Neural progenitor cell (in vitro differentiated cells): ENCODE measurements at regions not wholly inside any gene's neighbourhood (a gene's known extent, or its start where the extent isn't known, plus 50 kb on each side); places are given as distances from the start of the nearest gene placed in this dataset.

ENCODE experiments used
- CTCF ChIP-seq: fragments of 200-600 bp; sonication (generic); IDR thresholded peaks from 2 replicates; pipeline ENCODE4 v1.5.1; 2017; ENCODE audit warnings: antibody characterized with exemption, mild to moderate bottlenecking
- EZH2 ChIP-seq: fragments of 200-600 bp; sonication (generic); IDR thresholded peaks from 2 replicates; pipeline ENCODE4 v1.6.1; 2017; ENCODE audit warnings: antibody characterized with exemption, mild to moderate bottlenecking, moderate library complexity
- EZH2phosphoT487 ChIP-seq: fragments of 200-600 bp; sonication (generic); IDR thresholded peaks from 2 replicates; pipeline ENCODE4 v1.6.1; 2017; ENCODE audit warnings: antibody characterized with exemption

GRCh38 chr10:121322046-121322445 is 276.2 kb downstream of the FGFR2 start:
- TF ChIP-seq CTCF (no peak), EZH2 (no peak), EZH2phosphoT487 (no peak)
